ENCODE measurements at regions not wholly inside any gene's neighbourhood (a gene's known extent, or its start where the extent isn't known, plus 50 kb on each side); places are given as distances from the start of the nearest gene placed in this dataset.

- WGBS (ENCODE audit: insufficient coverage) = 69% methylated on average over 30 of the region's 31 CpGs
- H3K9me3 Mint-ChIP-seq (ENCODE audit: insufficient read depth) = peaks cover 4% of the 10 kb centered on the region
- H3K27ac Mint-ChIP-seq = no peak overlapping the region
- no peak overlapping the region for H3K4me3 ChIP-seq (ENCODE audit: control extremely low read depth in 1 of 5, extremely low read depth in 1 of 5, insufficient read depth in 1 of 5, low read depth in 2 of 5, low read length in 4 of 5)
- peaks cover 0 to 33% (median 1%) of the 10 kb centered on the region in 3 donors for H3K9me3 ChIP-seq (ENCODE audit: control extremely low read depth in 1 of 3, control insufficient read depth in 2 of 3, insufficient read depth in 1 of 3, low read length in 2 of 3)
- no peak for DNase-seq
- no peaks in the 10 kb centered on the region for H4K20me1 ChIP-seq (ENCODE audit: control insufficient read depth, insufficient read depth, low read length, poor library complexity, severe bottlenecking)
- ChIA-PET CTCF (no interaction called here), POLR2A (no interaction called here)
- H3K36me3 ChIP-seq (replicated peaks in 1 of 2; ENCODE audit: control extremely low read depth in 1 of 2, control insufficient read depth in 1 of 2, extremely low read depth in 1 of 2, insufficient read depth in 2 of 2, low read length in 1 of 2) = no peaks in the 10 kb centered on the region
- no peak overlapping the region for H3K4me2 ChIP-seq (replicated peaks; ENCODE audit: low read depth, low read length, poor library complexity, severe bottlenecking)
- H3K27ac ChIP-seq (ENCODE audit: low read length in 2 of 2) = no peak overlapping the region
- TF ChIP-seq CTCF (IDR thresholded peaks at IDR 0.05) (no peak), EZH2 (IDR thresholded peaks at IDR 0.05; ENCODE audit: borderline replicate concordance, insufficient read depth, low read depth, low read length, poor library complexity, severe bottlenecking) (no peak)
- H2AFZ ChIP-seq (ENCODE audit: insufficient read depth, low read depth, low read length, poor library complexity, severe bottlenecking) = no peak overlapping the region
- no peaks in the 10 kb centered on the region for H3K4me1 Mint-ChIP-seq
- no peaks in the 10 kb centered on the region for H3K27me3 Mint-ChIP-seq
- no peaks in the 10 kb centered on the region for H3K79me2 ChIP-seq (ENCODE audit: control insufficient read depth, insufficient read depth, low read length)
- no peak for ATAC-seq (ENCODE audit: low read depth)
- H3K4me3 Mint-ChIP-seq = no peak overlapping the region
- no peaks in the 10 kb centered on the region for H3K27me3 ChIP-seq (replicated peaks in 1 of 4; ENCODE audit: control extremely low read depth in 1 of 4, control insufficient read depth in 3 of 4, insufficient read depth in 4 of 4, low read length in 3 of 4)
- no peaks in the 10 kb centered on the region for H3K4me1 ChIP-seq (ENCODE audit: control insufficient read depth in 2 of 2, insufficient read depth in 2 of 2, low read length in 2 of 2)
- H3K9ac ChIP-seq (ENCODE audit: low read length) = no peak overlapping the region
- intact Hi-C loops (cut with micrococcal nuclease) = no loop called here
These were observed 1011.6 kb downstream of the KCNJ18 start for GRCh38 chr17:22703786-22704441.

- H3K4me2 ChIP-seq (replicated peaks; ENCODE audit: low read depth, low read length, poor library complexity, severe bottlenecking) = no peak overlapping the region
- intact Hi-C loops (cut with micrococcal nuclease) = no loop called here
- no peak for TF ChIP-seq CTCF (IDR thresholded peaks at IDR 0.05)
- no peak for TF ChIP-seq EZH2 (IDR thresholded peaks at IDR 0.05; ENCODE audit: borderline replicate concordance, insufficient read depth, low read depth, low read length, poor library complexity, severe bottlenecking)
- no peaks in the 10 kb centered on the region for H3K4me1 ChIP-seq (ENCODE audit: control insufficient read depth in 2 of 2, insufficient read depth in 2 of 2, low read length in 2 of 2)
- no peak overlapping the region for H3K4me3 Mint-ChIP-seq
- ChIA-PET POLR2A (no interaction called here), CTCF (no interaction called here)
- no peak overlapping the region for H3K27ac Mint-ChIP-seq
- H3K9ac ChIP-seq (ENCODE audit: low read length) = no peak overlapping the region
- H3K27me3 Mint-ChIP-seq = no peaks in the 10 kb centered on the region
- H3K9me3 Mint-ChIP-seq (ENCODE audit: insufficient read depth) = peaks cover 2% of the 10 kb centered on the region
- H3K36me3 ChIP-seq (replicated peaks in 1 of 2; ENCODE audit: control extremely low read depth in 1 of 2, control insufficient read depth in 1 of 2, extremely low read depth in 1 of 2, insufficient read depth in 2 of 2, low read length in 1 of 2) = no peaks in the 10 kb centered on the region
- DNase-seq (no peak), ATAC-seq (ENCODE audit: low read depth) (no peak)
- no peaks in the 10 kb centered on the region for H3K4me1 Mint-ChIP-seq
- H3K27ac ChIP-seq (ENCODE audit: low read length in 2 of 2) = no peak overlapping the region
- peaks cover 0 to 36% (median 0%) of the 10 kb centered on the region in 3 donors for H3K9me3 ChIP-seq (ENCODE audit: control extremely low read depth in 1 of 3, control insufficient read depth in 2 of 3, insufficient read depth in 1 of 3, low read length in 2 of 3)
- 58% methylated on average over 4 of the region's 4 CpGs for WGBS (ENCODE audit: insufficient coverage)
- H3K27me3 ChIP-seq (replicated peaks in 1 of 4; ENCODE audit: control extremely low read depth in 1 of 4, control insufficient read depth in 3 of 4, insufficient read depth in 4 of 4, low read length in 3 of 4) = no peaks in the 10 kb centered on the region
- H4K20me1 ChIP-seq (ENCODE audit: control insufficient read depth, insufficient read depth, low read length, poor library complexity, severe bottlenecking) = no peaks in the 10 kb centered on the region
- H3K79me2 ChIP-seq (ENCODE audit: control insufficient read depth, insufficient read depth, low read length) = no peaks in the 10 kb centered on the region
- no peak overlapping the region for H3K4me3 ChIP-seq (ENCODE audit: control extremely low read depth in 1 of 5, extremely low read depth in 1 of 5, insufficient read depth in 1 of 5, low read depth in 2 of 5, low read length in 4 of 5)
- no peak overlapping the region for H2AFZ ChIP-seq (ENCODE audit: insufficient read depth, low read depth, low read length, poor library complexity, severe bottlenecking)
These were observed 1012.4 kb downstream of the KCNJ18 start for GRCh38 chr17:22704674-22705073.

Measured in B cell (primary cell).